GM19238 (cell line): ENCODE measurements at regions not wholly inside any gene's neighbourhood (a gene's known extent, or its start where the extent isn't known, plus 50 kb on each side); places are given as distances from the start of the nearest gene placed in this dataset.
"Not testable (repeated sequence)": the region's sequence is repeated elsewhere in the genome, so short reads cannot be mapped to it uniquely, and the experiment has no call there.

Experiments used
- DNase-seq: peaks from one replicate; pipeline ENCODE4 v3.0.0; 2011; ENCODE audit warnings: low spot score; ENCODE audit not compliant: insufficient read length

DNA sequence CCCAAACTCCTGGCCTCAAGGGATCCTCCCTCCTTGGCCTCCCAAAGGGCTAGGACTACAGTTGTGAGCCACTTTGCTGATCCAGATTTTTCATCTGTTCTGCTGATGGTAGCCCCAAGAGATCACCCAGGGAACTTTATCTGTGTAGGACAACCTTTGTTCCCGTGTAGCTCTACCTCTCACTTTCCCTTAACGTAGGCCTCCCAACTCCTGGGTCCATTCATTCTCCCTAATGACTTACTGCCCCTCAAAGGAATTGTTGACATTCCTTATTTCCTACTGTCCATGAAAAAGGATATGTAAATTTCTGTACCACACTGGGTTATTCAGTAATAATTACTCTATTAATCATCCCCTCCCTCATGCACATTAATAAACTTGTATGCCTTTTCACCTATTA lies 51.0 kb upstream of the PHF24 start:
- no peak for DNase-seq

DNA sequence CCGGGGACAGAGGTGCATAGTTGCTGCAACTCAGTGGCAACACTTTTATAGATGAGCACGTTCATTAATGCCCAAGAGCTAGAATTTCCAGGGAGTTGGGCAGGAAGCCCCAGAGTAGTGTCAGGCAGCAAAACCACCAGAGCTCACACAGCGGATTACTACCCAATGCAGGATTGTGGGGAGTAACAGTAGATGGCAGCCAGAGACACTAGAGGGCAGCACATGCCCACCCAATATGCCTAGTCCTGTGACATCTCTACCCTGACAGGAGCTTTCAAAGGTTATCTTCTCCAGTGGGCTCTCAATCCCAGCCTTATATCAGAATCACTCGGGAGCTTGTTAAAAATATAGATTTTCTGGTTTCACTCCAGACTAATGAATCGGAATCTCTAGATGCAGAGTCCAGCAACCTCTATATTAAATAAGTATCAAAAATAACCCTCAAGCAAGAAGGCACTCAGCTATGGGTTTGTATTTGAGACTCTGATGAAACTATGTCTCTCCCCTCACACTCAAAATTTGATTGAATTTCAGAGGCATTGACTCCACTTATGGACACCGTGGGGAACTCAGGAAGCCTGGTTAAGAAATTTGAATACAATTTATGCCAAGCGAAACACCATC lies 58.4 kb upstream of the PHF24 start:
- peak; percentile 45 for DNase-seq

DNA sequence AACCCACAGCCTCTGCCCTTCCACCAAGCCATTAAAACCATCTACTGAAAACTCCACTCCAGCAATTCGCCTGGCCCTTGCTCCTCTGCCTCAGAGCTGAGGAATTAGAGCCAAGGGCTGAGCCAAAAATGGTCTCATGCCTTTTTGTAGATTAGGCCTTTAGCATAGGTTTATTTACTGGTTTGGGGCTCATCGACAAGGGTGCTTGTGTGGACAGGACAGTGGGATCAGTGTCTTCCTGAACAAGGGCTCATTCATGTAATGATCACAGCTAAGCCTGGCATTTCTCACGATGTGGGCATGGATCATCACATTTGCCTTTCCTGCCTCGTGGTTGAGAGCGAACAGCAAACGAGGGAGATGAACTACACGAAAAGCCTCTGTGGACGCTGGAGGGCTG lies 59.2 kb upstream of the PHF24 start:
- DNase-seq = no peak

DNA sequence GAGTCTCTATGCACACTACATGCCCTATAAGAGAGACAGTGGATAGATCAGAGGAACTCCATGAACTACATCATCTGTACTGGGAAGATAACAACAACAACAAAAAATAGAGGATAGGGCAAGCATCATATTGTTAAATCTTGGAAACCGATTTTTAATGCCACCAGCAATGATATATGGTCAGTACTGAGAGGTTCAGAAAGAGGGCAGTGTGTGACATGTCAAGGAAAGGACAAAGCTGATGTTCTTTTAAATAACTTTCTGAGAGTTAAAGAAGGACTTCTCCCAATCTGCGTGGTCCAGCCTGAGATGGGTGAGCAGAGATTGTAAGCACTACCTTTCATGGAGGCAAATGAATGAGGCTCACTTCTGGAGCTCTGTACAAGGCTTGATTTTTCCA lies 62.0 kb upstream of the PHF24 start:
- no peak for DNase-seq

DNA sequence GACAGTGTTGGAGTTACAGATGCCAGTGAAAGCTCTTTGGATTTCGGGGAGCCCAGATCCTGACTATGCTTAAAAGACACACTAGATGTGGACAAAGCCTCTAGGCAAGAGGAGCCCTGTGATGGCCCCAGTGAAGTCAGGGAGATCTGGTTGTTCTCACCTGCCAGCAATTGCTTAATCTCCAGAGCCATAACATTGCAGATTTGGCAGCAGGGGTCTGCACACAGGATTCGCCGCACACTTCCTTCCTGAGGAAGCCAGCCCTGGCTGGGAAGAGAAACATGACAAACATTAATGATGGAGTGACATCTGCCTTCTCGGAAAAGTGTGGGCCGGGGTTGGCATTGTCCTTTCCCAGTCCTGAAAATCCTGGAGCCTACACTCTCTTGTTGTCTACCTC lies 65.2 kb upstream of the PHF24 start:
- DNase-seq = no peak

DNA sequence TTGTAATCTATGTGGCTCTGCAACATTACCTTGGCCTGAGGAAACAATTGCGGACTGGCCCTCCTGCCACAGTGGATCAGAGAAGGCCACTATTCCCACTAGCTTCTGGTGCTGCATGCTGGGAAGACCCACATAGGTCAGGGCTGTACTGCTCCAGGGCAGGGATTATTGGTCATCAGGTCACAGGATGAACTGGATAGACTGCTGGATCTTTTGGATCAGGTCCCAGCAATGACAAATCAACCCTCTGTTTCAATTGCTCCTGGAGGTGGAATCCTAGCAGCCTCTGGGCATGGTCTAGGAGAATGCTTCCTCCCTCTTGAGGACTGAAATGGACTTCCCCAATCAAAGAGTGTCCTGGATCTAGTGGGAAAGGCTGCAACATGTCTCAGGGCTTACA lies 66.7 kb upstream of the PHF24 start:
- no peak for DNase-seq

DNA sequence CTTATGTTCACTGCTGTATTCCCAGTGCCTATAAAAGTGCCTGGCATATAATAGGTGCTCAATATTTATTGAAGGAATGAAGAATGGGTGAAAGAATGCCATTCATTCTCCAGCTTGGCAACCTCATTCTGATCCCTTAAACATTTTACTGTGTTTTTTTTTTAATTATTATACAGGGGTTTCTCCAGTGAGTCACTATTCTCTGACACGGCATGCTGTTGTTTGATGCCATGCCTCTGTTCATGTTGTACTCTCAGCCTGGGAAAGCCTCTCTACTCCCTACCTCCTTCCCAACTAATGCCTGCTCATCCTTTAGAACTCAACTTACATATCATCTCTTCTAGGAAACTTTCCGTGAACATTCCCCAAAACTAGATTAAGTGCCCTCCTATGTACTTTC lies 70.2 kb upstream of the PHF24 start:
- no peak for DNase-seq

DNA sequence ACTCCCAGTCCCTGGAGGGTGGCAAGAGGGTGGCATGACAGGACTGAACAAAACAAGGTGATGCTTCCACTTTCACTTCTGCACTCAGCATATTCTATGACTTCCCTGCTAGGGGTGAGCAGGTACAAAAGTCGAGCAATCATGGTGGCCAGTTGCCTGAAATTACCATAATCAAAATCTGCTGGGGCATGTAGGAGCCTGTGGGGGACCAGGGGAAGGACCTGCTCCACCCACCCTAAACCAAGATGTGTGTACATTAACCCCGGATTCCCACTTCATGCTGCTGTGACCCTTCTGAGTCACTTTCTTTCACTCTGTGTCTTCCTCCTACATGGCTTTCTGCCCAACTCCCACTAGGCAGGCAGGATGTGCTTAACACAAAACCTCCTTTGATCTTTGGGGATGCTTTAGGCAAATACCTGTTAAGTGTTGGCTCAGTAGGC lies 73.3 kb upstream of the PHF24 start:
- DNase-seq = peak; percentile 13

DNA sequence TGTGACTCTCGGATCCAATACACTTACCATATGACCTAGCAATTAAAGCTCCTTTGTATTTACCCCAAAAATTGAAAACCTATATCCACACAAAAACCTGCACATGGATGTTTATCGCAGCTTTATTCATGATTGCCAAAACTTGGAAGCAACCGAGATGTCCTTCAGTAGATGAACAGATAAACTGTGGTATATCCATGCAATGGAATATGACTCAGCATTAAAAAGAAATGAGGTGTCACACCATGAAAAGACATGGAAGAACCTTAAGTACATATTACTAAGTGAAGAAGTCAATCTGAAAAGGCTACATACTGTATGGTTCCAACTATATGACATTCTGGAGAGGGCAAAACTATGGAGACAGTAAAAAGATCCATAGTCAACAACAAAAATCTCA lies 82.0 kb upstream of the PHF24 start:
- no peak for DNase-seq

DNA sequence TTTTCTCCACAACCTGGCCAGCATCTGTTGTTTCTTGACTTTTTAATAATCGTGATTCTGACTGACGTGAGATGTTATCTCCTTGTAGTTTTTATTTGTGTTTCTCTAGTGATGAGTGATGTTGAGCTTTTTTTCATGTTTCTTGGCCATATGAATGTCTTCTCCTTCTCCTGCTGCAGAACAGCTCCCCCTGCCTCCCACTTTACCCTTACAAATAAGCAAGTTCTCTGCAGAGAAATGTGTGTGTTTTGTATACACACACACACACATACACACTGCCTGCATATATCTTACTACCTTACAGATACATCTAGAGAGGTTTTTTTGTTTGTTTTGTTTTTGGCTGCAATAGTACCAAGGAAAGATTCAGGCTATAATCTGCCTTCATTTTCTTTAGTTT lies 88.7 kb upstream of the PHF24 start:
- DNase-seq = no peak

DNA sequence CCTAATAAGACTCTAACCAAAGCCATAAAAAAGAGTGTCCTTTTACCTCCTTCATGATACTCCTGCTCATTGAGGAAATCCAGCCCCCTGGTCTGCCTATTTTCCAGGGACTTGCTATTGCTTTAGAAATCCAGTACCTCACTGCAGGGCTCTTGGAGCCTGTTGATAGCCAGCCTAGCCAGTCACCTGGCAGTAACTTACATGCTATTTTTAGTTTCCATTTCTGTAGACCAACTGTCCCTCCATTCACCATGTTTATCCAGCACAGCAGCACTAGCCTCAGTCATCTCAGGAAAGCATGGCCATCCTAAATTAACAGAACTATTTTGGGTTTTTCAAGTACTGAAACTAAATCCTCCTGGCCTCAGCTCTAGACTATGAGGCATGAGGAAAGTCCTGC lies 91.5 kb upstream of the PHF24 start:
- no peak for DNase-seq

DNA sequence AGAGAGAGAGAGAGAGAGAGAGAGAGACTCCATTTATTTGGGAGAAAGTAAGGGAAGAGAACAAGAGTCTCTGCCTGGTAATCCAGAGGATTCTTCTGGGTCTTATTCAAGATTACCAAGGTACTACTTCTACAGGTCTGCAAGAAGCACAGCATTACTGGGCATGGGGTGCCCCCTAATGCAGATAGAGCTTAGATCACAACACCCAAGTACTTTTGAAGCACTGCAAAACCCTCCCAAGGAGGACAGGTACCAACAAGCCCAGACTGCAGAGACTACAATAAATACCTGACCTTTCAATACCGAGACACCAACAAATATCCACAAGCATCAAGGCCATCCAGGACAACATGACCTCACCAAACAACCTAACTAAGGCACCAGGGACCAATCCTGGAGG lies 94.7 kb upstream of the PHF24 start:
- no peak for DNase-seq

DNA sequence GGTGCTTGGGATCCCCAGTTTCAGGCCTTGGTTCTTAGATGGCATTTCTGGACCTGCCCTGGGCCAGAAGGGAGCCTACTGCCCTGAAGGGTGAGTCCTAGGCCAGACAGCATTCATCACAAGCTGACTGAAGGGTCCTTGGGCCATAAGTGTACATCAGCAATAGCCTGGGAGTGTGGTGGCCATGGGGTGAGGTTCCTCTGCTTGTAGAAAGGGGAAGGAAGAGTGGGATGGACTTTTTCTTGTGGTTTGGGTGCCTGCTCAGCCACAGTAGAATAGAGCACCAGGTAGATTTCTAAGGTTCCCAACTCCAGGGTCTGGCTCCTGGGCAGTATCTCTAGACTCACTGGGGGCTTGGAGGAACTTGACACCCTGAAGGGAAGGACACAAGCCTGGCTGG lies 95.2 kb upstream of the PHF24 start:
- DNase-seq = no peak

DNA sequence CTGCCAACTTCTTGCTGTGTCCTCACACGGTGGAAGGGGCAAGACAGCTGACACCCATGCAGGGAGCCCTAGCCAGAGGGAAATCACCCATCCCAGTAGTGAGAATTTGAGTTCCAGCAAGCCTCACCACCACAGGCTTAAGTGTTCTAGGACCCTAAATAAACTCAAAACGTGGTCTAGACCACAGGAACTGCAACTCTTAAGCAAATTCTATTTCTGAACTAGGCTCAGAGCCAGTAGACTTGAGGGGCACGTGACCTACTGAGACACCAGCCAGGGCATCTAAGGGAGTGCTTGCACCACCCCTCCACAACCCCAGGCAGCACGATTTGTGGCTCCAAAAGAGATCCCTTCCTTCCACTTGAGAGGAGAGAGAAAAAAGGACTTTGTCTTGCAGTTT lies 96.0 kb upstream of the PHF24 start:
- no peak for DNase-seq

DNA sequence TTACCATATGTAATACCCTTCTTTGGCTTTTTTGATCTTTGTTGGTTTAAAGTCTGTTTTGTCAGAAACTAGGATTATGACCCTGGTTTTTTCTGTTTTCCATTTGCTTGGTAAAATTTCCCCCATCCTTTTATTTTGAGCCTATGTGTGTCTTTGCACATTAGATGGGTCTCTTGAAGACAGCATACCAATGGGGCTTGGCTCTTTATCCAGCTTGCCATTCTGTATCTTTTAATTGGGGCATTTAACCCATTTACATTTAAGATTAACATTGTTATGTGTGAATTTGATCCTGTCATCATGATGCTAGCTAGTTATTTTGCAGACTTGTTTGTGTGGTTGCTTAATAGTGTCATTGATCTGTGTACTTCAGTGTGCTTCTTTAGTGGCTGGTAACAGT lies 103.1 kb upstream of the PHF24 start:
- not testable (repeated sequence) for DNase-seq

DNA sequence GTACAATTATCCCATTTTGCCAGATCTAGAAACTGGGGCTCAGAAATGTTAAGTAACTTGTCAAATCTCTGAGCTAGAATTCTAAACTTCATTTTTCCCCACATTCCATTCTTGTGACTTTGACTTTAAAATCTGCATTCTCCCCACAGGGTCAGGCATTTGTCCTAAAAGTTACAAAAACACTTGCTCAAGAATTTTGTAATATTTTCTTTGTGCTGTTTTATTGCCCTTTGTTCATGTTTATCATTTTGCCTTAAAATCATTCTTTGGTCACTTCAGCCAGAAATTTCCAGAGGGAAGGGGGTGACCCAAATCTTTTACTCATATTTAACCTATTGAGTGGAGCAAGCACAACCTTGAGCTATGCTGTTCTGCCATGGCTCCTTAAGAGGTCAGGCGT lies 120.1 kb upstream of the CCL21 start:
- no peak for DNase-seq

DNA sequence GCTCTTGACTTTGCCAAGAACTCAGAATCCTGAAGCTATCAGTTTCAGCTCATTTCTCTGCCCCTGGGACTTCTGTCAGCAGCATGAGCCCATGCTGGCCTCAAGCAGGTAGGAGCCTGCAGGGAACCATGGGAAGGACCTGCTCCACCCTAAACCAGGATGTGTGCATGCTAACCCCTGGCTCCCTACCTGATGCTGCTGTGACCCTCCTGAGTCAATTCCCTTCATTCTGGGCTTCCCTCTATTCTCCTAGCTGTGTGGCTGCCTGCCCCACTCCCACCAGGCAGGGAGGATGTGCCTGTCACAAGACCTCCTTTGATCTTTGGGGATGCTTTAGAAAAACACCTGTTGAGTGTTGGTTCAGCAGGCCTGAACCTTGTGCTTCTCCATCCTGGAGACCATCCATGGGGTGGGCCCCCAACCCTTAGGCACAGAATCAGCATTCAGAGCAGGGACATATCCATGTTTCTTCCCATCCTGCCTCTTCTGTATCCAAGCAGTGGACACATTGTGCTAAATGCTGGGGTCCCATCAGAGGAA lies 117.1 kb upstream of the CCL21 start:
- no peak for DNase-seq

DNA sequence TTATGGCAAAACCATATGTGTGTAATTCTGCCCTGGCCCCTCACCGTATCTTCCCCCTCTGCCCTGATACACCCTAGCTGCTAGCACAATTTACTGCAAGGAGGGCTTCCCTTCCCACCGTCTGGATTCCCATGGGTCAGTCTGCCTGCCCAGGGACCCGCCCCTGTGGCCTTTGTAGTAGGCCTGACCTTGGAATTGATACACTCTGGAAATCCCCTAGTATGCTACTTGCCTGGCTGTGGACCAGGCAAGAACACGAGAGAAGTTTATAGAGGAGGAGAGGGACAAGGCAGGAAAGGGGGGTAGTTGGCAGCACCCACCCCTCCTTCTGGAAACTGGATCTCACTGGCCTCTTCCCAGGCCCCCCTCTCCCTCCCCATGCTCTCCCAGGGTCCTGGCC lies 115.8 kb upstream of the CCL21 start:
- no peak for DNase-seq

DNA sequence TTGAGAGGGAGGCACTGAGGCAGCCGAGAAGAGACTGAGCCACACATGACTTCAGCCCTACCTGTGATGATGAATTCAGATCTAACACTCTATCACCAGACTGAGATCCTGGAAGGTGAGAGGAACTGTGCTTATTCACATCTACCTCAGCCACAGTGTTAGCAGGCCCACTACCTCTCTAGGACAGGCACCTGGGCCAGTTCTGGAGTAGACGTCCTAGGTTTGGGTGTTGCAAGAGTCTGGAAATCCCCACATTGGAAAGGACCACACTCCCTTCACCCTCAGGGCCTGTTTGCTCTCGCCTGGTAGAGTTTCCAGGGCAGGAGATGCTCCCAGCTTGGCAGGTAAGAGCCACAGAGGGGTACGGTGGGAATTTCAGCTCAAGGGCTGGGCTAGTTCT lies 113.8 kb upstream of the CCL21 start:
- no peak for DNase-seq

DNA sequence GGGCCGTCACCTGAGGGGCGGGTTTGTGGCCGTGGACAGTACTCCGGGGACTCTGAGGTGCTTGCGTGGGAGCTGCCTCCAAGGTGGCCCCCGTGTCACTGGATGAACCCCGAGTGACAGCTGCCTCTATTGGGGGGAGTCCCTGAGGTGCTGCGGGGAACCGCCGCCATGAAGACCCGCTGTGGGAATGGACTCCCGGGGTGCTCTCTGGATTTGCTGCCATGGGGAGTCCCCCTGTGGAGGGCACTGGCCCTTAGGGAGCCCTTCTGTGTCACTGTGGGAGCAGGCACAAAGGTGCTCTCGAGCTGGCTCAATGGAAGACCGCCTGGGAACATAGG lies 100.2 kb upstream of the CCL21 start:
- DNase-seq = no peak

DNA sequence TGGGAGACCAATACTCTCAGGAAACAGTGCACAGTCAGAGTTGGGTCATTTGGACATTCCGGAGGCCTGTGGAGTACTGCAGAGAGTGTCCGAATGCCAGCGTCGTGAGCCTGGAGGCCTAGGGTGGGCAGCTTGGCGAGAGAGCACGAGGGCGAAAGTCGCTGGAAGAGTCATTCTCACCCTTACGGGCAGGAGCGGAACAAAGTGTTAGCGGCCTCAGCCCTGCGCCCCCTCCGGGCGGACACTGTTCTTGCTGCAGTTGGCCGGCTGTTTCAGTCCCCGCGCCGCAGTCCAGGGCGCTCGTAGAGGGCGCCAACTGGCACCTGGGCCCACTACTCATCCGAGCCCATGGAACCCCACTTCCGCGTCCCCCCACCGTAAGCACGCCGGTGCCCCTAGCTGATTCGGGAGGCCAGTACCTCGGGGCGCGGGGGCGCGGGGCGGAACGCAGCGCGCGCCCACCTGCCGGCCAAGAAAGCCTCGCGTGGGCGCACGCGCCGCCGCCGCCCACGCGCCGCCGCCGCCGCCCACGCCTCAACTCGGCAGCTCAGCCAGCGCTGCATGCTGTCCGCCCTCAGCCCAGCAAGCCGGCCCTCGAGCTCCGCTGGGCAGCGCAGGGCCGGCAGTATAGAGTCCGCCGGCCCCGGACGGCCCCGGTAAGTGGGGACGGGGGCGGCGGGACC lies 99.7 kb upstream of the CCL21 start:
- DNase-seq = no peak

DNA sequence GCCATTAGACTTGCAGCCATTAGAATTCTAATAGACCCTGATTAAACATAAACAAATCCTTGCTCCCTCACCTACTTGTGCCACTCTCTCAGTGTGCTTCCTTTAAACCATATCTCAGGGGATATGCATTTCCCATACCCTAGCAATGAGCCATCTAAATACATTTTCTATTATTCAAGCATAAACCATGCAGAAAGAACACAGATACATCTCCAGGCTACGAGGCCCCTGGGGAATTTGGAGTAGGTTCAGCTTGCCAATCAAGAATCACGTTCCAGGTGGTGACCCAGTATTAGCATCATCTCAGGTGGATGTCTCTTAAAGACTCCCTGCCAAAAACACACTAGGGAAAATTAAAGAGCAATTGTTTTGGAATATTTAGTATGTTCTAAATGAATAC lies 93.0 kb upstream of the CCL21 start:
- DNase-seq = no peak

DNA sequence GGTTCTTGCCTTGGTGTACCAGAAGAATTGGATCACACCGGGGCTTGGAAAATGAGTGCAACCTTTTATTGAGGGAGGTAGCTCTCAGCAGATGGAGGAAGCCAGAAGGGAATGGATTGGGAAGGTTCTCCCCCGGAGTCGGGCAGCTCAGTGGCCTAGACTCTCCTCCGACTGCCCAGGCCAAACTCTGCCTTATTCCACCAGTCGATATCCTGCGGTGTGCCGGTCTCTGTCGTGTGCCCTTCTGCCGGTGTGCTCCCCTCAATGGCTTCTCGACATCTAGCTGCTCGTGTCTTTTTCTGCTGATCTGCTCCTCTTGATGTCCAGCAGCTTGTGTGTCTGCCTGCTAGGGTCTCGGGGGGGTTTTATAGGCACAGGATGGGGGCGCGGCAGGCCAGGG lies 87.4 kb upstream of the CCL21 start:
- DNase-seq = no peak
